Liver (tissue), 3 donors: ENCODE measurements at regions not wholly inside any gene's neighbourhood (a gene's known extent, or its start where the extent isn't known, plus 50 kb on each side); places are given as distances from the start of the nearest gene placed in this dataset.

ENCODE experiments used
- YY1 ChIP-seq: IDR thresholded peaks from 2 replicates; pipeline ENCODE4 v1.6.1; 2016; ENCODE audit warnings: antibody characterized with exemption, mild to moderate bottlenecking
- TF ChIP-seq, protein P1 (sequence below): fragments of 150-350 bp; IDR thresholded peaks from 2 replicates; pipeline ENCODE4 v1.5.1; 2017; ENCODE audit warnings: improper control_type of control experiment, low read depth, low read length; ENCODE audit not compliant: missing input control
- TF ChIP-seq, protein P2 (sequence below): IDR thresholded peaks from 2 replicates; pipeline ENCODE4 v1.6.1; 2016; ENCODE audit warnings: antibody characterized with exemption
- TF ChIP-seq, protein P3 (sequence below): IDR thresholded peaks from 2 replicates; pipeline ENCODE4 v1.6.1; 2016; ENCODE audit warnings: antibody characterized with exemption
- donor health status: healthy.
- donor health status: healthy.

DNA sequence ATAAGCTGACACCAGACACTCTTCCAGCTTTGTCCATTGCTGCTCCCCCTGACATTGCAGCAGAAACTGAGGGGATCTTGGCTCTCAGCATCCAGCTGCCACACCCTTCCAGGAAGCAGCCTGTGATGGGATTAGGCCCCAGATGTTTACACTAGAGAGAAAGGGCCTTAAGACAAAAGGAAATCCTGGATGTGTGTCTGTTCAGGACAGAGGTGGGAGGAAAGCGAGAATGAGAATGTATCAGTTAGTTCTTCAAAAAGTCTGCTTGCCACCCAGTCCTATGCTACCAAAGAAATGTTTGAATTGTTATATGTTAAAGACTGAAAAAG, 58.8 kb downstream of the HES1 start:
- TF ChIP-seq, protein P1, sequence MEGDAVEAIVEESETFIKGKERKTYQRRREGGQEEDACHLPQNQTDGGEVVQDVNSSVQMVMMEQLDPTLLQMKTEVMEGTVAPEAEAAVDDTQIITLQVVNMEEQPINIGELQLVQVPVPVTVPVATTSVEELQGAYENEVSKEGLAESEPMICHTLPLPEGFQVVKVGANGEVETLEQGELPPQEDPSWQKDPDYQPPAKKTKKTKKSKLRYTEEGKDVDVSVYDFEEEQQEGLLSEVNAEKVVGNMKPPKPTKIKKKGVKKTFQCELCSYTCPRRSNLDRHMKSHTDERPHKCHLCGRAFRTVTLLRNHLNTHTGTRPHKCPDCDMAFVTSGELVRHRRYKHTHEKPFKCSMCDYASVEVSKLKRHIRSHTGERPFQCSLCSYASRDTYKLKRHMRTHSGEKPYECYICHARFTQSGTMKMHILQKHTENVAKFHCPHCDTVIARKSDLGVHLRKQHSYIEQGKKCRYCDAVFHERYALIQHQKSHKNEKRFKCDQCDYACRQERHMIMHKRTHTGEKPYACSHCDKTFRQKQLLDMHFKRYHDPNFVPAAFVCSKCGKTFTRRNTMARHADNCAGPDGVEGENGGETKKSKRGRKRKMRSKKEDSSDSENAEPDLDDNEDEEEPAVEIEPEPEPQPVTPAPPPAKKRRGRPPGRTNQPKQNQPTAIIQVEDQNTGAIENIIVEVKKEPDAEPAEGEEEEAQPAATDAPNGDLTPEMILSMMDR = no peak
- TF ChIP-seq, protein P2, sequence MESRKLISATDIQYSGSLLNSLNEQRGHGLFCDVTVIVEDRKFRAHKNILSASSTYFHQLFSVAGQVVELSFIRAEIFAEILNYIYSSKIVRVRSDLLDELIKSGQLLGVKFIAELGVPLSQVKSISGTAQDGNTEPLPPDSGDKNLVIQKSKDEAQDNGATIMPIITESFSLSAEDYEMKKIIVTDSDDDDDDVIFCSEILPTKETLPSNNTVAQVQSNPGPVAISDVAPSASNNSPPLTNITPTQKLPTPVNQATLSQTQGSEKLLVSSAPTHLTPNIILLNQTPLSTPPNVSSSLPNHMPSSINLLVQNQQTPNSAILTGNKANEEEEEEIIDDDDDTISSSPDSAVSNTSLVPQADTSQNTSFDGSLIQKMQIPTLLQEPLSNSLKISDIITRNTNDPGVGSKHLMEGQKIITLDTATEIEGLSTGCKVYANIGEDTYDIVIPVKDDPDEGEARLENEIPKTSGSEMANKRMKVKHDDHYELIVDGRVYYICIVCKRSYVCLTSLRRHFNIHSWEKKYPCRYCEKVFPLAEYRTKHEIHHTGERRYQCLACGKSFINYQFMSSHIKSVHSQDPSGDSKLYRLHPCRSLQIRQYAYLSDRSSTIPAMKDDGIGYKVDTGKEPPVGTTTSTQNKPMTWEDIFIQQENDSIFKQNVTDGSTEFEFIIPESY = no peak
- TF ChIP-seq, protein P3, sequence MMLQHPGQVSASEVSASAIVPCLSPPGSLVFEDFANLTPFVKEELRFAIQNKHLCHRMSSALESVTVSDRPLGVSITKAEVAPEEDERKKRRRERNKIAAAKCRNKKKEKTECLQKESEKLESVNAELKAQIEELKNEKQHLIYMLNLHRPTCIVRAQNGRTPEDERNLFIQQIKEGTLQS = no peak
- no peak for TF ChIP-seq YY1
